GM21723 (cell line): ENCODE measurements at regions not wholly inside any gene's neighbourhood (a gene's known extent, or its start where the extent isn't known, plus 50 kb on each side); places are given as distances from the start of the nearest gene placed in this dataset.
"Not testable (repeated sequence)": the region's sequence is repeated elsewhere in the genome, so short reads cannot be mapped to it uniquely, and the experiment has no call there.

Experiments used
- ATAC-seq: cut with Tn5 transposase; IDR thresholded peaks from one replicate; pipeline ENCODE4 v1.9.1; 2021; ENCODE audit warnings: mild to moderate bottlenecking, moderate library complexity; ENCODE audit not compliant: unreplicated experiment

- ATAC-seq = no peak
Measured at GRCh38 chr22:25407226-25407858, 157.1 kb upstream of the GRK3 start.

- ATAC-seq = no peak
Measured at GRCh38 chr22:25407859-25408229, 156.6 kb upstream of the GRK3 start.

- ATAC-seq = no peak
Measured at GRCh38 chr22:25409240-25409639, 155.2 kb upstream of the GRK3 start.

DNA sequence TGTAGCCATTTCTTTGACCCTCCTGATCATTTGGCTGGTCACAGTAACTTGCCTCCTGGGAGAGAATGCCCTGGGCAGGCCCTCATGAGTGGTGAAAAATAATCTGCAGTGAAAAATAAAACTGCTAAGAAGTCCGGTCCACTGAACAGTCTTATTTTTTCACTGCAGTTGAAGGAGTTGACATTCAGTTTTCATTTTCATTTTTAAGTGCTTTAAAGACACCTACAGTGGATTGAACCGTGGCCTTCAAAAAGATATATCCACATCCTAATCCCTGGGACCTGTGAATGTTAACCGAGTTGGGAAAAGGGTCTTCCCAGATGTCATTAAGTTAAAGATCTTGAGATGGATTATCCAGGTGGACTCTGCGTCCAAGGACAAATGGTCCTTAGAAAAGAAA, 153.6 kb upstream of the GRK3 start:
- ATAC-seq = no peak

DNA sequence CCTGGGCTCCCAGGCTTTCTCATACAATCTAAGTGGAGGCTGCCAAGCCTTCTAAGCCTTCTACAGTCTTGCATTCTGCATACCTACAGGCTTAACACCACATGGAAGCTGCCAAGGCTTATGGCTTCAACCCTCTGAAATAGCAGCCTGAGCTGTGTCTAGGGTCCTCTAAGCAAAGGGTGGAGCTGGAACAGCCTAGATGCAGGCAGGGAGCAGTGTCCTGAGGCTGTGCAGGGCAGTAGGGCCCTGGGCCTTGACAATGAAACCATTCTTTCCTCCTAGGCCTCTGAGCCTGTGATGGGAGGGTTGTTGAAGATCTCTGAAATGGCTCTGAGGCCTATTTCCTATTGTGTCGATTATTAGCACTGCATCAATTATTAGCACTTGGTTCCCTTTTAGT, 150.9 kb upstream of the GRK3 start:
- ATAC-seq = no peak

DNA sequence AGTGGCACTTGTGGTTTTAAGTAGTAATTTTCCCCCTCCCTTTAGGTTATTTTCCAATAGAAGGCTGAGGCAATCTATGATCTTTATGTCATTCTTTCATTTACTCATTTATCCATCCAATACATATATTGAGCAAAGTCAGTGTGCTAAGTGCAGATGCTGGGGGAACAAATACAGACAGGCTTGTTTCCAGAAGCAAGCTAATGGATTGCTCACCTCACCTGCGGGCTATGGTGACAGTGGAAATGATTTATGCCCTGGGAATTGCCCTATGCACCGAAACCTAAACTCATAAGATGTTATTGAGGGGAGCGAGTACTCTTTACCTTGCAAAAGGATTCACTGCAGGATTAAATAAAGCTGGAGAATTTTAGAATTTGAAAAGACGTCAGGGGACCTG, 148.7 kb upstream of the GRK3 start:
- ATAC-seq = not testable (repeated sequence)

DNA sequence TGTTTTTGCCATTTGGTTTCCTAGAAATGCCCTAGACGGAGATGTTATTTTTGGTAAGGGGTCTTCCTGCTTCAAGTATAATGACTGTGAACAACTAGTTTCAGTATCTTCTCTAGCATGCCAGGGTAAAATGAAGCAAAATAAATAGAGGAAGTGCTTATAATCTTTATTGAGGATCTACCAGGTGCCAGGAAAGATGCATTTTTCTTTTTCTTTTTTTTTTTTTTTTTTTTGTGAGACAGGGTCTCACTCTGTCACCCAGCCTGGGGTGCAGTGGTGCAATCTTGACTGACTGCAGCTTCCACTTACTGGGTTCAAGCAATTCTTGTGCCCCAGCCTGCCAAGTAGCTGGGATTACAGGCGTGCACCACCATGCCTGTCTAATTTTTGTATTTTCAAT, 146.6 kb upstream of the GRK3 start:
- ATAC-seq = not testable (repeated sequence)

GRCh38 chr22:25419247-25420113, 145.0 kb upstream of the GRK3 start:
- no peak for ATAC-seq

GRCh38 chr22:25420114-25420441, 144.4 kb upstream of the GRK3 start:
- not testable (repeated sequence) for ATAC-seq

- no peak for ATAC-seq
Measured at GRCh38 chr22:25420471-25420924, 144.0 kb upstream of the GRK3 start.

GRCh38 chr22:25420925-25421904, 143.3 kb upstream of the GRK3 start:
- ATAC-seq = no peak

DNA sequence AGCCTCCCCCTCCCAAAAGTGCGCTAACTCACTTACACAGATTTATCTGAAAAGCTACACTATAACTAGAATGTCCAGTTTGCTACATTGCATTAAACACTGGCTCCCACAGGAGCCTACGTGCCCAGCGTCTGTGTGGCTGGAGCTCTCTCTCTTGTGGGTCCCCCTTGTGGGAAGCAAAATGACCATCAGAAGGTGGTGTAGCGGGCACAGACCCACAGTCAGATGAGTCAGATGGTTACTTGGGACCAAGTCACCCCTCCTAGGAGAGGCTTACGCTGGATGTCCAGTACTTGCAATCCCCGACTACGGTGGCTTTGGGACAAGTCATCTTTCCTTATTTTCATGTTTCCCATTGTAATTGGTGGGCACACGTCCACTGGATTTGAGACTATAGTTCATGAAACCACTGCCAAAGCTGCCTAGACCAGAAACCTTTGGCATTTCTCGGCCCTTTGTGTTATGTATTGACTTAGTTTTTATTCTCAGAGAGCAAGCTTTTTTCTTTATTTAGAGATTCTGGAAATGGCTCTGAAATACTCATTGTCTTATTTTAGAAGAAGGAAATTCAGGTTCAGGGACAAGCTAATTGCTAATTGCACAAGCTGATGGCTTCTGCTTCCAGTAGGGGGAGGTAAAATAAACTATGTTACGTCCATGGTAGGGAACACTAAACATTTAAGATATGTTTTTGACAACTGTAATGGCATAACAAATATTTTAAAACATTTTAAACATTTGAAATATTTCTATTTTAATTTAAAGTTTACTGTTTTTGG, 137.8 kb upstream of the GRK3 start:
- ATAC-seq = not testable (repeated sequence)

- ATAC-seq = not testable (repeated sequence)
Measured at GRCh38 chr22:25431637-25432342, 132.7 kb upstream of the GRK3 start.

DNA sequence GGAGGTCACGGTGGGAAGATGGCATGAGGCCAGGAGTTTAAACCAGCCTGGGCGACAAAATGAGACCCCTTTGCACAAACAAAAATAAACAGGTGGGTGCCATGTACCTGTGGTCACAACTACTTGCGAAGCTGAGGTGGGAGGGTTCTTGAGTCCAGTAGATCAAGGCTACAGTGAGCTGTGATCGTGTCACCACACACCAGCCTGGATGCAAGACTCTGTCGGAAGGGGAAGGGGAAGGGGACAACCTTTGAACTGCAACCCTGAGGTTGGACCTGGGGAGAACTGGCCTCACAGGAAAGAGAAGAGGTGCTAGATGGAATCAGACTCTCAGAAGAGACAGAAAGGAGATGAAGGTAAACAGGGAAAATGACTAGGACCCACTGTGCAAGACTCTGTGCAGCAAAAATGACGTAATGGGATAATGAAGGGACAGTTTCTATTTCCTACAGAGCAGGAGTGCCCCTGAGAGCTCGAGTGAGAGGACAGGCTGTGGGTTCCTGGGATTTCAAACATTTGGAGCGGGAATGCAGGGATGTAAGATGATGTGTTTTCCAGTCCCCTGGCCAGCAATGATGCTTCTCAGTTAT, 131.0 kb upstream of the GRK3 start:
- ATAC-seq = not testable (repeated sequence)

DNA sequence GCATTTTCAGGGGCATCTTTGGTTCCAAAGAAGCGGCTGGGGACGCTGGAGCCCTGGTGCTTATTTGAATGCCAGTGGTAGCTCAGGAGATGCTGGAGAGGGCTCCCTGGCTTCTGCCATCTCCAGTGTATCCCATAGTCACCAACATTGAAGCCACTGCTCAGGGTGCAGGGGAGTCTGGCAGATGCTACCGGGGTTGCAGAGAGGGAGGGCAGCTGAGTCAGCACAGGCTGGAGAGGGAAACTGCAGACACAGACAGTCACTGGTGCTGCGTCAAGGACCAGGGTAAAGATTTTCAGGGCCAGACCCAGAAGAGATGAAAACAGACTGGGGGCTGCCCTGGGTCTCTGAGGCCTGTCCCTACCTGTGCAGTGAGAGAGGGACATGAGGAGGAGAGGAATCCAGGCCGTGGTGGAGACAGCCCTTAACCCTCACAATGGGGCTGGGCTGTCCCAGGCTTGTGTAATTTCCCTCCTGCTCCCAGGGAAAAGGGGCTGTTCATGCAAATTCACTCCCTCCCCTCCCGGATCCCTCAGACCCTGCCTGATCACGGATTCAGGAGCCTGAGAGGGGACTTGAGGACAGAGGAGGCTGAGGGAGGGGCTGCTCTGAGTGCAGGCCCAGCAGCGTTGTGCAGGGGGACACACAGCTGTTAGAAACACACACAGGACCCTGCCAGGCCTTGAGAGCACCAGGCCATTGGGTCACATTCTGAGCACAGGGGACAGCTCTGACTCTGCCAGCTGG, 126.9 kb upstream of the GRK3 start:
- no peak for ATAC-seq

GRCh38 chr22:25447067-25447685, 117.3 kb upstream of the GRK3 start:
- ATAC-seq = no peak

GRCh38 chr22:25447686-25448434, 116.6 kb upstream of the GRK3 start:
- ATAC-seq = peak; percentile 82
